Pancreas (tissue), 10 donors: ENCODE measurements at regions not wholly inside any gene's neighbourhood (a gene's known extent, or its start where the extent isn't known, plus 50 kb on each side); places are given as distances from the start of the nearest gene placed in this dataset.
A peak's percentile ranks its signal among the peaks of the same experiment; 100 is the strongest.

Source experiments
- ATAC-seq, 4 donors: fragments of 200-7000 bp; cut with Tn5 transposase; one replicate each; pipeline versions ENCODE4 v1.8.0 to v1.9.1; 2020; ENCODE audit warnings: mild to moderate bottlenecking in 4 of 4, moderate library complexity in 4 of 4
- DNase-seq, 6 donors: peaks; one replicate each; pipeline ENCODE4 v3.0.0-alpha.2; 2020
- FAIRE-seq: peaks from 2 replicates; lab custom pipeline; 2012; peaks lifted over from hg19 to GRCh38; lab: Jason Lieb, UNC
- H3K27ac ChIP-seq, 4 donors: fragments of 200-600 bp; sonication (generic); 1 replicate in 3 of 4; 2 replicates in 1 of 4; pipeline versions ENCODE4 v1.5.0 to v1.8.0; 2020
- H3K27me3 ChIP-seq, 4 donors: fragments of 200-600 bp; one replicate each; pipeline ENCODE4 v1.8.0; 2021
- H3K36me3 ChIP-seq, 3 donors: fragments of 200-600 bp; sonication (generic) in 1 of 3; one replicate each; pipeline versions ENCODE4 v1.5.0 to v1.8.0; 2020 to 2021
- H3K4me1 ChIP-seq, 3 donors: fragments of 200-600 bp; one replicate each; pipeline ENCODE4 v1.8.0; 2021
- H3K4me3 ChIP-seq, 4 donors: fragments of 200-600 bp; sonication (generic) in 2 of 4; one replicate each; pipeline versions ENCODE4 v1.5.0 to v1.8.0; 2020 to 2021
- H3K9me3 ChIP-seq, 4 donors: fragments of 200-600 bp; one replicate each; pipeline ENCODE4 v1.8.0; 2021
- CTCF ChIP-seq, 4 donors: fragments of 200-600 bp; sonication (generic) in 3 of 4; IDR thresholded peaks; one replicate each; pipeline versions ENCODE4 v1.5.0 to v1.8.0; 2021; ENCODE audit warnings: antibody characterized with exemption in 4 of 4
- WGBS, 2 donors: extraction: QIAGEN DNeasy Blood & Tissue Kit; methylation state at CpG; one replicate each; pipeline ENCODE4 v1.1.7; 2013; 5-methylcytosine and 5-hydroxymethylcytosine counted together
- intact Hi-C, 3 donors: fragments of 100-400 bp; cut with DNase I; formaldehyde crosslinking; loops; one replicate each; pipeline versions ENCODE4 v1.11.1 to v1.14.2; 2022
- donor health status: healthy with polysubstance abuse.
- donor health status: DM: no; HTN: no; CAD: no; lungs with moderate emphysema.
- donor health status: DM: no; HTN: no; CAD: no.
- donor health status: control.
- donor health status: control.
- donor health status: Bipolar disorder and iron deficiency.
- donor health status: DM: yes; HTN: yes; CAD: no.
- donor health status: DM: no; HTN: no; CAD: no.
- donor health status: DM: no; HTN: no; CAD: no.
- donor health status: DM: yes; HTN: yes; CAD: no.

GRCh38 chr6:156345700-156346099 is 431.5 kb upstream of the ARID1B start:
- ATAC-seq, result no peak
- Histone ChIP-seq H3K9me3 (no peaks in the 10 kb centered on the region), H3K27ac (no peak overlapping the region), H3K4me1 (no peaks in the 10 kb centered on the region), H3K36me3 (no peaks in the 10 kb centered on the region), H3K4me3 (no peak overlapping the region), H3K27me3 (no peaks in the 10 kb centered on the region)
- no peak for FAIRE-seq
- intact Hi-C loops, result no loop called here
- 66 to 76% methylated on average over 7 of the region's 7 CpGs for WGBS, 2 donors
- TF ChIP-seq CTCF (IDR thresholded peaks at IDR 0.05), result no peak
- DNase-seq, result no peak

- Histone ChIP-seq H3K36me3 (no peaks in the 10 kb centered on the region), H3K27ac (no peak overlapping the region), H3K9me3 (no peaks in the 10 kb centered on the region), H3K4me3 (no peak overlapping the region), H3K27me3 (no peaks in the 10 kb centered on the region), H3K4me1 (no peaks in the 10 kb centered on the region)
- TF ChIP-seq CTCF (IDR thresholded peaks at IDR 0.05), result no peak
- WGBS, 2 donors, result 48 to 63% methylated on average over 2 of the region's 2 CpGs
- DNase-seq (no peak), ATAC-seq (no peak), FAIRE-seq (no peak)
- intact Hi-C loops, result no loop called here
Measured at GRCh38 chr6:156344491-156344890, 432.7 kb upstream of the ARID1B start.

- Histone ChIP-seq H3K4me3 (no peak overlapping the region), H3K27ac (no peak overlapping the region), H3K4me1 (no peaks in the 10 kb centered on the region), H3K36me3 (no peaks in the 10 kb centered on the region), H3K27me3 (no peaks in the 10 kb centered on the region), H3K9me3 (no peaks in the 10 kb centered on the region)
- ATAC-seq (no peak), FAIRE-seq (no peak), DNase-seq (no peak)
- intact Hi-C loops, result no loop called here
- TF ChIP-seq CTCF (IDR thresholded peaks at IDR 0.05), result no peak
- WGBS, 2 donors, result 71 to 98% methylated on average over 4 of the region's 4 CpGs
Measured at GRCh38 chr6:156337801-156338200, 439.4 kb upstream of the ARID1B start.

- no peak for FAIRE-seq
Measured at GRCh38 chr6:156336733-156337132, 440.4 kb upstream of the ARID1B start.

More at GRCh38 chr6:156336733-156337132, 440.4 kb upstream of the ARID1B start:
- Histone ChIP-seq H3K9me3 (no peaks in the 10 kb centered on the region), H3K36me3 (no peaks in the 10 kb centered on the region), H3K27me3 (no peaks in the 10 kb centered on the region), H3K4me1 (no peaks in the 10 kb centered on the region), H3K27ac (no peak overlapping the region), H3K4me3 (no peak overlapping the region)
- ATAC-seq (peak in 2 of 4 donors; percentile 30 to 50), DNase-seq (no peak)
- 63 to 72% methylated on average over 3 of the region's 3 CpGs for WGBS, 2 donors
- intact Hi-C loops, result no loop called here
- no peak for TF ChIP-seq CTCF (IDR thresholded peaks at IDR 0.05)
